ENCODE measurements at regions not wholly inside any gene's neighbourhood (a gene's known extent, or its start where the extent isn't known, plus 50 kb on each side); places are given as distances from the start of the nearest gene placed in this dataset.
"Not testable (repeated sequence)": the region's sequence is repeated elsewhere in the genome, so short reads cannot be mapped to it uniquely, and the experiment has no call there.

GRCh38 chr9:63912451-63912850, 1372.6 kb downstream of the FOXD4L5 start:
- WGBS, 2 experiments (ENCODE audit: insufficient coverage in 2 of 2) = 23 to 33% methylated on average over 1 to 2 of the region's 6 CpGs

GRCh38 chr9:63909076-63909475, 1375.9 kb downstream of the FOXD4L5 start:
- H3K27ac ChIP-seq (ENCODE audit: low read depth, low read length, severe bottlenecking); H3K9me3 ChIP-seq (ENCODE audit: control insufficient read depth, low read length); H3K4me1 ChIP-seq (ENCODE audit: control insufficient read depth, insufficient read depth, low read length, poor library complexity, severe bottlenecking); H3K4me3 ChIP-seq (ENCODE audit: extremely low read depth, insufficient read depth, low read length, poor library complexity, severe bottlenecking); H3K36me3 ChIP-seq (ENCODE audit: control insufficient read depth, insufficient read depth, low read length): not testable (repeated sequence)
- no CpG with 5 or more reads among the region's 3 CpGs for WGBS, 2 experiments (ENCODE audit: insufficient coverage in 2 of 2)

More at GRCh38 chr9:63912451-63912850, 1372.6 kb downstream of the FOXD4L5 start:
- H3K27ac ChIP-seq (ENCODE audit: low read depth, low read length, severe bottlenecking); H3K36me3 ChIP-seq (ENCODE audit: control insufficient read depth, insufficient read depth, low read length); H3K4me3 ChIP-seq (ENCODE audit: extremely low read depth, insufficient read depth, low read length, poor library complexity, severe bottlenecking); H3K4me1 ChIP-seq (ENCODE audit: control insufficient read depth, insufficient read depth, low read length, poor library complexity, severe bottlenecking): not testable (repeated sequence)
- H3K9me3 ChIP-seq (ENCODE audit: control insufficient read depth, low read length) = peaks cover 12% of the 10 kb centered on the region

GRCh38 chr9:63899637-63900190, 1385.3 kb downstream of the FOXD4L5 start:
- 77 to 82% methylated on average over 15 of the region's 16 CpGs for WGBS, 2 experiments (ENCODE audit: insufficient coverage in 2 of 2)
- not testable (repeated sequence) for H3K4me1 ChIP-seq (ENCODE audit: control insufficient read depth, insufficient read depth, low read length, poor library complexity, severe bottlenecking); H3K4me3 ChIP-seq (ENCODE audit: extremely low read depth, insufficient read depth, low read length, poor library complexity, severe bottlenecking); H3K27ac ChIP-seq (ENCODE audit: low read depth, low read length, severe bottlenecking); H3K36me3 ChIP-seq (ENCODE audit: control insufficient read depth, insufficient read depth, low read length)
- peaks cover 16% of the 10 kb centered on the region for H3K9me3 ChIP-seq (ENCODE audit: control insufficient read depth, low read length)

GRCh38 chr9:63881386-63881785, 1403.6 kb downstream of the FOXD4L5 start:
- no CpG with 5 or more reads among the region's 5 CpGs for WGBS, 2 experiments (ENCODE audit: insufficient coverage in 2 of 2)
- H3K27ac ChIP-seq (ENCODE audit: low read depth, low read length, severe bottlenecking); H3K4me1 ChIP-seq (ENCODE audit: control insufficient read depth, insufficient read depth, low read length, poor library complexity, severe bottlenecking); H3K4me3 ChIP-seq (ENCODE audit: extremely low read depth, insufficient read depth, low read length, poor library complexity, severe bottlenecking); H3K9me3 ChIP-seq (ENCODE audit: control insufficient read depth, low read length); H3K36me3 ChIP-seq (ENCODE audit: control insufficient read depth, insufficient read depth, low read length): not testable (repeated sequence)

GRCh38 chr9:63876380-63876779, 1408.6 kb downstream of the FOXD4L5 start:
- not testable (repeated sequence) for H3K4me3 ChIP-seq (ENCODE audit: extremely low read depth, insufficient read depth, low read length, poor library complexity, severe bottlenecking); H3K36me3 ChIP-seq (ENCODE audit: control insufficient read depth, insufficient read depth, low read length); H3K27ac ChIP-seq (ENCODE audit: low read depth, low read length, severe bottlenecking); H3K4me1 ChIP-seq (ENCODE audit: control insufficient read depth, insufficient read depth, low read length, poor library complexity, severe bottlenecking); H3K9me3 ChIP-seq (ENCODE audit: control insufficient read depth, low read length)
- WGBS, 2 experiments (ENCODE audit: insufficient coverage in 2 of 2) = 83 to 94% methylated on average over 5 to 7 of the region's 17 CpGs

- peaks cover 4% of the 10 kb centered on the region for H3K9me3 ChIP-seq (ENCODE audit: control insufficient read depth, low read length)
- no peaks in the 10 kb centered on the region for H3K4me1 ChIP-seq (ENCODE audit: control insufficient read depth, insufficient read depth, low read length, poor library complexity, severe bottlenecking)
- WGBS, 2 experiments (ENCODE audit: insufficient coverage in 2 of 2) = 84 to 86% methylated on average over 21 to 48 of the region's 52 CpGs
- no peak overlapping the region for H3K4me3 ChIP-seq (ENCODE audit: extremely low read depth, insufficient read depth, low read length, poor library complexity, severe bottlenecking)
- H3K27ac ChIP-seq (ENCODE audit: low read depth, low read length, severe bottlenecking) = no peak overlapping the region
- H3K36me3 ChIP-seq (ENCODE audit: control insufficient read depth, insufficient read depth, low read length) = no peaks in the 10 kb centered on the region
Observed at GRCh38 chr9:63859475-63860215, 1425.4 kb downstream of the FOXD4L5 start.

GRCh38 chr9:63859090-63859474, 1425.9 kb downstream of the FOXD4L5 start:
- not testable (repeated sequence) for H3K27ac ChIP-seq (ENCODE audit: low read depth, low read length, severe bottlenecking); H3K9me3 ChIP-seq (ENCODE audit: control insufficient read depth, low read length); H3K4me1 ChIP-seq (ENCODE audit: control insufficient read depth, insufficient read depth, low read length, poor library complexity, severe bottlenecking); H3K36me3 ChIP-seq (ENCODE audit: control insufficient read depth, insufficient read depth, low read length); H3K4me3 ChIP-seq (ENCODE audit: extremely low read depth, insufficient read depth, low read length, poor library complexity, severe bottlenecking)
- WGBS, 2 experiments (ENCODE audit: insufficient coverage in 2 of 2) = 79 to 83% methylated on average over 10 to 17 of the region's 24 CpGs

GRCh38 chr9:63853140-63853751, 1431.8 kb downstream of the FOXD4L5 start:
- H3K4me1 ChIP-seq (ENCODE audit: control insufficient read depth, insufficient read depth, low read length, poor library complexity, severe bottlenecking); H3K27ac ChIP-seq (ENCODE audit: low read depth, low read length, severe bottlenecking); H3K36me3 ChIP-seq (ENCODE audit: control insufficient read depth, insufficient read depth, low read length); H3K9me3 ChIP-seq (ENCODE audit: control insufficient read depth, low read length); H3K4me3 ChIP-seq (ENCODE audit: extremely low read depth, insufficient read depth, low read length, poor library complexity, severe bottlenecking): not testable (repeated sequence)
- WGBS, 2 experiments (ENCODE audit: insufficient coverage in 2 of 2) = 71 to 88% methylated on average over 10 to 11 of the region's 15 CpGs

GRCh38 chr9:63824804-63825203, 1460.2 kb downstream of the FOXD4L5 start:
- peaks cover 15% of the 10 kb centered on the region for H3K9me3 ChIP-seq (ENCODE audit: control insufficient read depth, low read length)
- H3K36me3 ChIP-seq (ENCODE audit: control insufficient read depth, insufficient read depth, low read length); H3K4me3 ChIP-seq (ENCODE audit: extremely low read depth, insufficient read depth, low read length, poor library complexity, severe bottlenecking); H3K27ac ChIP-seq (ENCODE audit: low read depth, low read length, severe bottlenecking); H3K4me1 ChIP-seq (ENCODE audit: control insufficient read depth, insufficient read depth, low read length, poor library complexity, severe bottlenecking): not testable (repeated sequence)
- 19 to 28% methylated on average over 1 of the region's 1 CpG for WGBS, 2 experiments (ENCODE audit: insufficient coverage in 2 of 2)

GRCh38 chr9:63823375-63824201, 1461.4 kb downstream of the FOXD4L5 start:
- H3K4me1 ChIP-seq (ENCODE audit: control insufficient read depth, insufficient read depth, low read length, poor library complexity, severe bottlenecking); H3K4me3 ChIP-seq (ENCODE audit: extremely low read depth, insufficient read depth, low read length, poor library complexity, severe bottlenecking); H3K36me3 ChIP-seq (ENCODE audit: control insufficient read depth, insufficient read depth, low read length); H3K27ac ChIP-seq (ENCODE audit: low read depth, low read length, severe bottlenecking): not testable (repeated sequence)
- H3K9me3 ChIP-seq (ENCODE audit: control insufficient read depth, low read length) = peaks cover 13% of the 10 kb centered on the region
- WGBS, 2 experiments (ENCODE audit: insufficient coverage in 2 of 2) = 50 to 51% methylated on average over 7 to 8 of the region's 8 CpGs
